ENCODE measurements at regions not wholly inside any gene's neighbourhood (a gene's known extent, or its start where the extent isn't known, plus 50 kb on each side); places are given as distances from the start of the nearest gene placed in this dataset.

DNA sequence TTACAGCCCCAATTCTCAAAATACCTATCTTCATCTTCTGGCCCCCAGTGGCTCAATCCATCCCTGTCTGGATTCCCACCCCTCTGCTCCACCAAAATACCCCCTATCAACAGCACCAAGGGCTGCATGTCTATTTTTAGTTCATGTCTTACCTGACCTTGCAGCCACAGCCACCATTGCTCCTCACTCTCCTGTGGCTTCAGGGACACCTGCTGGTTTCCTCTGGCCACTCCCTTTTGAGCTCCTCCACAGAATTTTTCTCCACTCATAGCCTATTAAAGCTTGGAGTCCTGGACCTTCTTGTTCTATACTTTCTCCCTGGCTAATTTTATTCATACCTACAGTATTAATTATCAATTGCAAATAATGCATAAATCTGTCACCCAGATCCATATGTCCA, 125.3 kb upstream of the NGF start:
- TF ChIP-seq ZFX (IDR thresholded peaks at IDR 0.05), result no peak
- TF ChIP-seq, protein P1, sequence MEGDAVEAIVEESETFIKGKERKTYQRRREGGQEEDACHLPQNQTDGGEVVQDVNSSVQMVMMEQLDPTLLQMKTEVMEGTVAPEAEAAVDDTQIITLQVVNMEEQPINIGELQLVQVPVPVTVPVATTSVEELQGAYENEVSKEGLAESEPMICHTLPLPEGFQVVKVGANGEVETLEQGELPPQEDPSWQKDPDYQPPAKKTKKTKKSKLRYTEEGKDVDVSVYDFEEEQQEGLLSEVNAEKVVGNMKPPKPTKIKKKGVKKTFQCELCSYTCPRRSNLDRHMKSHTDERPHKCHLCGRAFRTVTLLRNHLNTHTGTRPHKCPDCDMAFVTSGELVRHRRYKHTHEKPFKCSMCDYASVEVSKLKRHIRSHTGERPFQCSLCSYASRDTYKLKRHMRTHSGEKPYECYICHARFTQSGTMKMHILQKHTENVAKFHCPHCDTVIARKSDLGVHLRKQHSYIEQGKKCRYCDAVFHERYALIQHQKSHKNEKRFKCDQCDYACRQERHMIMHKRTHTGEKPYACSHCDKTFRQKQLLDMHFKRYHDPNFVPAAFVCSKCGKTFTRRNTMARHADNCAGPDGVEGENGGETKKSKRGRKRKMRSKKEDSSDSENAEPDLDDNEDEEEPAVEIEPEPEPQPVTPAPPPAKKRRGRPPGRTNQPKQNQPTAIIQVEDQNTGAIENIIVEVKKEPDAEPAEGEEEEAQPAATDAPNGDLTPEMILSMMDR (conservative IDR thresholded peaks at IDR 0.05), result peak; percentile 54

DNA sequence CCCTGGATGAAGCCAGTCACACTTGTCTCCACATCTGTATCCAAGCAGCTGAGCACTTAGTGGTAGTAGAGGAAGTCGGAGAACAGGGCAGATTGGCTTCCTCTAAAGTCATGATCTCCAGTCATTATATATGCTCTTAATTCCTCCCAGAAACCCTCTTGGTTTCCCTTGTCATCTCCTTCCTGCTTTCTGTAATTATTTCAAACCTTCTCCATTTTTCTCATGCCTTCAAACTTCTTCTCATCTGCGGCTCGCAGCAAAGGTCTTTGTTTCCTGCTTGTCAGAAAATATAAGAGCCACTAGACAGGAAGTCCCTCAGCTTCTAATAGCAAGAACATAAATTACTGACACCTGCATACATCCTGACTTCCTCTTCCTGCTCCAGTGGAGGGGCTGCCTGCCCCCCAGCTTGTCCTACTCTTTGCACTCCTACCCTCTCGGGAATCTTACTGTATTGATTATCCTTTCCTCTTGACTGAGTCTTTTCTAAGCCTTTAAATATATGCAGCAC, 124.6 kb upstream of the NGF start:
- no peak for TF ChIP-seq ZFX (IDR thresholded peaks at IDR 0.05)
- TF ChIP-seq, protein P1 (conservative IDR thresholded peaks at IDR 0.05), result no peak
- no peak overlapping the region for H3K27ac ChIP-seq

More for the DNA sequence above, 125.3 kb upstream of the NGF start:
- no peak overlapping the region for H3K27ac ChIP-seq

DNA sequence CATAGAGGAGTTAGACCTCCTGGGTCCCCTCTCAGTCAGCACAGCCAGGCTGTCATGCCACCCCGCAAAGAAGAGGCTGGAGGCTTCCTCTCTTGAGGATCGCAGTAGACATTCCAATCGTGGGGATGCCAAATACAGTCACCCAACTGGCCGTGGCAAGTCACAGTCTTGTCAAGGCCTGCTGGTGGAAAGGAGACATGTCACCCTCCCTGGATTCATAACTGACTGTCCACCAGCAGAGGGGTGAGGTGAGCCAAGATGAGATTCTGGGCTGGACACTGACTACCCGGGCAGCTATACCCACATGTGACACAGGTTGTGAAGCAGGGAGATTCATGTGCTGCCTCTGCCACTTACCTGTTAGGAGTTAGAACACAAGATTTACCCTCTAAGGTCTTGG, 123.5 kb upstream of the NGF start:
- H3K27ac ChIP-seq, result no peak overlapping the region
- TF ChIP-seq, protein P1 (conservative IDR thresholded peaks at IDR 0.05), result no peak; the same call in 1 of the 2 replicates
- no peak for TF ChIP-seq ZFX (IDR thresholded peaks at IDR 0.05)

DNA sequence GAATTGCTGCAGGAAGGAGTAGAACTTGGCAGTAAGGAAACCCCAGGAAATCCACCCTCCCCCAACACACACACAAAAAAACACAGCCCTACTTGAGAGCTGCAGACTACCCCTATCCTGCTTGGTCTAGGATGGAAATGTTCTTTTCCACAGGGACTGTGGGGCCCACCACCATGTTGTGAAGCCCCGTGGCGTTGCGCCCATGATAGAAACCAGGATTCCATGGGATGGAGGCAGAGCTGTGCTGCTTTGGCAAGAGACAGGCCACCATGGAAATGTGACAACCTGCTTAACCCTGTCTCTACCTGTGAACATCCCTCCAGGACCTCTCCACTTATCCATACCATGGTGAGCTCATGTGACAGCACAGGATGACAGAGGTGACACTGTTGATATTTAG, 121.1 kb upstream of the NGF start:
- TF ChIP-seq, protein P1 (conservative IDR thresholded peaks at IDR 0.05), result no peak
- no peak for TF ChIP-seq ZFX (IDR thresholded peaks at IDR 0.05)
- H3K27ac ChIP-seq, result no peak overlapping the region

DNA sequence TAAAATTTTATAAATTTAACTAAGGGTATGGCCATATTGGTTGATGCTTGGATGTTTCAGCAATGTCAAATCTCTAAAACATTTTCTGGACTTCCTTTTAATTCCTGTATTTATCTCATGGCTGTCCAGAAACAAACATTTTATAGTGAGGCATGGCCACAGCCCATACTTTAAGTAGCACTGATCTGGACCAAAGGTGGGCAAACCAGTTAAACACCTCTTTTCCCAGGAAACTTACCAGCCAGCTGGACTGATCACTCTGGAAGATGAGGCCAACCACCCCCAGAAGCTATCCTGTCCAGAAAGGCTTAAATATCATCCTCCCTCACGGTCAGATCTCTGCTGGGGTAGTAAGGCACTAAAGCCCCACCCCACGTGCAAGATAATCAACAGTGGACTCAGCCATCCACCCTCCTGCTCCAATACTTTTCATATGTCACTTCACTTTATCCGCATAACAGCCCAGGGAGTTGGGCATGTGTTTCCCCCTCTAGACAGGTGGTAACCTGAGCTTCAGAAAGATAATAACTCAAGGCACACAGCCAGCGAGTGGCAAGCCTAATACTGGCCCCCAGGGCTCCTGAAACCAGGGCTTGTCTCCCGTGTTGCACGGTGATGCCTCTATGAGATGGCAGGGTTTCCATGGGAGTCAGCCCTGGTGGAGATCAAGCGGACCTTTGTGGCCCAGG, 120.5 kb upstream of the NGF start:
- H3K27ac ChIP-seq, result no peak overlapping the region
- TF ChIP-seq ZFX (IDR thresholded peaks at IDR 0.05), result no peak
- TF ChIP-seq, protein P1 (conservative IDR thresholded peaks at IDR 0.05), result no peak

DNA sequence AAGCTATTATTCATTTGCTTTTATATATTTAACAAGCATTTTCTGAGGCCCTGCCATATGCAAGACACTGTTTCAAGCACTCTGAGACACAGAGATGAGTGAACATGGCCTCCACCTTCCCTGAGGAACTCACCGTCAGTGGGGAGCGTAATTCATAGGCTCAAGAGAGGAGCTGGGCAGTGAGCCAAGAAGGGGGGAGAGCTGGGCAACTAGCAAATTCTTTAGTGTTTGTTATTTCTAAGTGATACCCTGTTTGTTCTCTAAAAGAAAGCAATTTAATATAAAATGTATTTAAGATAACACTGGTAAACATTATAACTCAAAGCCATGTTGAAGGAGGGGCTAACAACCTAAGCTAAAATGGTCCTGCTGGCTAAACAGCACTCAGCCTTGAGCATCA, 119.2 kb upstream of the NGF start:
- TF ChIP-seq ZFX (IDR thresholded peaks at IDR 0.05), result no peak
- TF ChIP-seq, protein P1 (conservative IDR thresholded peaks at IDR 0.05), result no peak

DNA sequence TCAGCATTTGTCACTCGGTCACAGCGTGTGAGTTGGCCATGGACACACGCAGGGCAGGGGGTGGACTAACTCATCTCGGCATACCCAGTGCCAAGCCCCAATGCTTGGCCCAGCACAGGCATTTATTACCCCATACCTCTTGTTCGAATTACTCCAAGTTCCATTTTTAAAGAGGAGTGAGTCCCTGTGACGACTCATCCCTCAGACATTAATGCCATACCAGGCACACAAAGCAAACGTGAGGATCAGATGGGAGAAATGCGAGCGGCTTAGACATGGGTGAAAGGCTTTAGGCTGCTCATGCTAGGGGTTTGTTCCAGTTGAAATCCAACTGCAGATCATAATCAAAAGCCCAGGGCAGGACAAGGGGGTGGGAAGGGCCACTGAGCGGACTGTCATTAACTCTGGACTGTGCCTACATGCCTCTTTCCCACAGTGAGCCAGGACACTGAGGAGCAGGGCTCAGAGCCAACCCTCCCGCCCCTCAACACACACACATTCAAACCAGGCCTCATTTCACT, 118.5 kb upstream of the NGF start:
- no peak overlapping the region for H3K27ac ChIP-seq
- TF ChIP-seq ZFX (IDR thresholded peaks at IDR 0.05), result no peak
- TF ChIP-seq, protein P1 (conservative IDR thresholded peaks at IDR 0.05), result no peak

More for the DNA sequence above, 119.2 kb upstream of the NGF start:
- no peak overlapping the region for H3K27ac ChIP-seq

Data from C4-2B (cell line).